NCI-H1930 (cell line): ENCODE measurements at regions not wholly inside any gene's neighbourhood (a gene's known extent, or its start where the extent isn't known, plus 50 kb on each side); places are given as distances from the start of the nearest gene placed in this dataset.
A peak's percentile ranks its signal among the peaks of the same experiment; 100 is the strongest.

ENCODE experiments used
- DNase-seq, 2 experiments: peaks; one replicate each; lab custom pipeline; 2025; lab: John Stamatoyannopoulos, UW

- DNase-seq, result no peak
Measured at GRCh38 chr17:72024457-72024856, 96.4 kb upstream of the SOX9 start.

GRCh38 chr17:72025113-72025512 lies 95.7 kb upstream of the SOX9 start:
- no peak for DNase-seq

DNA sequence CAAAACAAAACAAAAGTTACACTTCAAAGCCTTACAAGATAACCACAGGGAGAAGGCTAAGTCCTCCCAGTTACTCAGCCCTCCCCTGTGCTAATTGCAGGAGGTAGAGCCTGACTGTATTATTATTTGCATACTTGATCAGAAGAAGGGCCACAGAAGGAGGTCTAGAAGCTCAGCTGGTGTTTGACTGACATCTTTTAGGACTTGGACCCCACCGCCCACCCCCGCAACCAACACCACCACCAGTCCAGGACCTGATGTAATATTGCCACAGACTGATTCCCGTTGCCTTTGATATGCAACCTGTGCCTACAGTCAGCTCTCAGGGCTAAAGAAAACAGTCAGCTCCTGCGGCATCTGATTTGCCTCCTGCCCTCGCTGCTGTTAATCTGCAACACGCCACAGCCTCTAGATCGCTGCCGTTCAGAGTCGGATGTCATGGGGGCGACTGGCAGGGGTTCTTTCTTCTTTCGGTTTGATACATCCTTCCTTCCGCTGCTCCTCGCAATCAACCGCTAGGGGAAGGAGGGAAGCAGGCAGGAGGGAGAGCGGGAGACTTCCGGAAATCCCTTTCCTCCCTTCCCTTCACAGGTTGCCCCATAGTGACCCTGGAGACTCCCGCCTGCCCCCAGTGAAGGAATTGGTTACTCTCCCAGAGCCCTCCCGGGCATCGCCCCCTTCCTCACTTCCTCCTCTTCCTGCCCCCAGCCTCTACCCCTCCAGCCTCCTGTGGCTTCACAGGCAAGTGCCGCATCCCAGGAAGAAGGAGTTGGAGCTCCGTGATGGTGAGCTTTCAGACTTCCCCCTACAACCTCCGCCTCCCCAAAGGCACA lies 90.5 kb upstream of the SOX9 start:
- peak; percentile 42 to 65 for DNase-seq

DNA sequence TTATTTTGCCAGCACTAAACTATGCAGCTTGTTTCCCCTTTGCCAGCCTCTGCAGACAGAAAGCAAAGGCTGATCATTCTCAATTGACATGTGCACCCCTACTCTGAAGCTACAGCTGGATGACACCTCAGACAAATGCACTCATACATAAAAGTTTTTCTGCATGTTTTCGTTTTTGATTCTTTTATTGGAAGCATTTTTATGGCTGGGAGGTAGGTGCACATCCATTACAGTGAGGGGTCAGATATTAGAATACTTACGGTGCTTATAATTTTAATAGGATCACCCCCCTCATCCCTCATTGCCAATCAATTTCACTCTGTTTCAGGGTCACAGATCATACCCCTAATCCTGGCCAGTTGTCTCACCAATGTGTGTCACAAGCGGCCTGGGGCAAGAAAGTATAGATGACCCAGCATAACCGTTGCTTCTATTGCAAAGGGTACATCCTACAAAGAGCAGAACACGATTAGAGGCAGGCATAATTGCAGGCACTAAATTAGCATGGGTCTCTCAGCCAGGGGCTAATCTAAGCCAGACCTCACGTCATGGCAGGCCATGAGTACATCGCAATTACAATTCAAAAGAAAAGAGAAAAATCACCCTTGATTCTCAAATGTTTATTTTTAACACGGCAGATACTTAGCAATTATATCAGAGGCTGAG lies 89.5 kb upstream of the SOX9 start:
- DNase-seq, result no peak

GRCh38 chr17:72033334-72033733 lies 87.5 kb upstream of the SOX9 start:
- DNase-seq, result no peak

DNA sequence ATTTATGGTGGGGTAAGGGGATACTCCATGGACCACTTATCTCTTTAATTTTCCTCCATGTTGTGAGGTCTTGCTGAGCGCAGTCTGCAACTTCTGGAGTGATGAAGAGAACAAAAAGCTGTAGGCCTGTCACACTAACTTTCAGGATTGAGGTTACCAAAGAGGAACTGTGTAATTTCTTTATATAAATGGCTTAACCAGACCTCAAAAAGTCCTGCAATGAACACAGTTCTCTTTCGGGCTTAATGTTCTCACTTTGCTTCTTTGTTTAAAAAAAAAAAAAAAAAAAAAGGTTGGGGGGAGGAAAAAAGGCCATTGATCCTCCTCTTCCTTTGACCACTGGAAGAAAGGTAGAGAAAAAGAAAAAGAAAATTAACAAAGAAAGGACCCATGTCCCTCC lies 86.8 kb upstream of the SOX9 start:
- DNase-seq, result no peak

DNA sequence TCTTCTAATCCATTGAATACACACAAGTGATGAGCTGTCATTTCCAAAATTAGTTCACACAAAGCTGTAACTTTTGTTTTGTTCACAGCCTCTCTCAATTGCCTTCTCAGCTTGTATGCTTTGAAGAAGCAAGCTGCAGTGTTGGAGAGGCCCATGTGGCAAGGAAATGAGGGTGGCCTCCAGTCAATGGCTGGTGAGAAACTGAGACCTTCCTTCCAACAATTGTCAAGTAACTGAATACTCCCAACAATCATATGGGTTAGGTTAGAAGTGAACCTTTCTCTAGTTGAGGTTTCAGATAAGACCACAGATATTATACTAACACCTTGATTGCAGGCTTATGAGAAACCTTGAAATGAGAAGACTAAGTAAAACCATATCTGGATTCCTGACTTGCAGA lies 82.4 kb upstream of the SOX9 start:
- DNase-seq, result no peak

DNA sequence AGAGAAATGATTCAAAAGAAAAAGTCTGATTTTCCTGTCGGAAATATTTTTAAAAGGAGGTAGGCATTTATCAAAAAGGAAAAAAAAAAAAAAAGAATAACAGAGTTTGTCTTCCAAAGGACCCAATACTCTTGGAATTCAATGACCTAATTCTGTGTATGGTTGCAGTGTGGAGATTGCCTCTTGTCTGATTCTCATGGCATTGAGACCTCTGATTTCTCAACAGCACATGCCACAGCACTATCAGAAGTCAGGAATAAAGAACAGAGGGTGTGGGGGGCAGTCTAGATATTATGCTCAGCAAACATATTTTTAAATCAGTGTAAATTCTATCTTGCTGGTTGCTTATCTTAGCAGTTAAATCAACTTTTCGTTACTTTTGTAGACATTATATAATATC lies 81.3 kb upstream of the SOX9 start:
- no peak for DNase-seq

DNA sequence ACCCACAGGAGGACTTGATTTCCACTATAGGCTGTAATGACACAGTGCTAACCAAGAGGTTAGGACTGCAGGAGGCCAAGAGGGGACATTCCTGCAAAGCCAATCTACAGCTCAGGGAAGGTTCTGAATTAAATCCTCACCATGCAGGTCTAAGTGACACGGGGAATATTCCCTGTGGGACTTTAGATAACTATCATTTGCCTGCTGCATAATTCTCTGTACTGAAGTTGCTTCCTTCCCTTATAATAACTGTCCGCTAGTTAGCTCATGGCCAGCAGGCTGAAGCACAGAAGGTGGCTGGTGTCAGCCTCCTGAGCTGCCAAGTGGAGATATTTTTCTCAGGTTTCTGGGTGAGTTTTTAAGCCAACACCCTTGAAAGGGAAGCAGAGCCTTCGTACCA lies 74.6 kb upstream of the SOX9 start:
- DNase-seq, result no peak

GRCh38 chr17:72046643-72047612 lies 73.9 kb upstream of the SOX9 start:
- no peak for DNase-seq

- no peak for DNase-seq
Measured at GRCh38 chr17:72049914-72050313, 70.9 kb upstream of the SOX9 start.

DNA sequence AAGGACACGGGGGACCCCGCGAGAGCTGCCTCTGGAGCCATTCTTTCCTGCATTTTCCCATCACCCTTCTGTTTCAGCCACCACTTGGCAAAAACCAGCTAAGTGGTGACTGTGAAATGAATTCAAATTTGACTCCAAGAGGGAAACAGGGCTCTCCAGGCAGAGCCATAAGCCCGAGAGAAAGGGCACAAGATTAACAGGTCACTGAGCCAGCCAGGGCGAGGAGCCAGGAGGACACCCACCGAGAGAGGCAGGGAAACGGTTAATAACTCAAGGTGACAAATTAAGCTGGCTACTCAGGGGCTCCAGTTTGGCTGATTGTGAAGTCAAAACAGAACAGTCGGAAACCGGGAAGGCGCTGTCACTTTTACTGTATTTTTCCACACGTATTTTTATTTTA lies 67.8 kb upstream of the SOX9 start:
- DNase-seq, result no peak

- DNase-seq, result no peak
Measured at GRCh38 chr17:72053449-72053848, 67.4 kb upstream of the SOX9 start.

- no peak for DNase-seq
Measured at GRCh38 chr17:72056155-72056554, 64.7 kb upstream of the SOX9 start.

DNA sequence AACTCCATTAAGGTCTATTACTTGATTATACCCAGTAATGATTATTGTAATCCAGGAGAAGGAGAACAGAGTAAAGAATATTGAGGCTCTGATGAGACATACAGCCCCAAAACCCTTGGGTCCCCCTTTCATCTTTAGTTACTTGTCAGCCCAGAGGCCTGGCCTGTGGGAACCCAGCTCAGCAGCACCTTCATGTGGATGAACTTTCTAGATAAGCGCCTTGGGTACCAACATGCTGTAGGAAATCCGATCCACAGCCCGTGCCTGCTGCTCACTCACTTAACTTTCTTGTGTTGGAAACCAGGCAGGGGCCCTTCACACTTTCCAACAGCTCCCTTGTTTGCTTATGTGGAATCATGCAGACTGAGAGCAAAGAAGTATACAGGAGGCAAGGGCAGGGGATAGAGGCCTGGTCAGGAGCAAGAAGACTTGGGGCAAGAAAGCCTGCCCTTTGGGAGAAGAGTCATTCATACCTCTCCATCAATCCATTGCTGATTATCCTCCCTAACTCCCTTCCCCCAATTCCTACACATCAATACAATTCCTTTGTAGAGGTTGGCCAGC lies 64.0 kb upstream of the SOX9 start:
- no peak for DNase-seq

DNA sequence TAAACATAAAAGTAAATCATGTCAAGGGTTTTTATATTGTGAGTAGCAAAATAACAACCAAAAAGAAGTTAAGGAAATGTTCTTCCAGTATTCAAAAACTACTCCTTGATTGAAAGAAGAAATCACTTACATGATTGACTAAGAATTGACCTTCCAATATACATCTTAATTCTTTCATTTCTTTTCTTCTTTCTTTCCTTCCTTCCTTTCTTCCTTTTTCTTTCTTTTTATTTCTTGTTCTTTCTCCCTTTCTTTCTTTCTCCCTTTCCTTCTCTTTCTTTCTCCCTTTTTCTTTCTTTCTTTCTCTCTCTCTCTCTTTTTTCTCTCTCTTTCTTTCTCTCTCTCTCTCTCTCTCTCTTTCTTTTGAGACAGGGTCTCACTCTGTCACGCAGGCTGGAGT lies 60.7 kb upstream of the SOX9 start:
- no peak for DNase-seq

- no peak for DNase-seq
Measured at GRCh38 chr17:72063262-72063661, 57.6 kb upstream of the SOX9 start.

DNA sequence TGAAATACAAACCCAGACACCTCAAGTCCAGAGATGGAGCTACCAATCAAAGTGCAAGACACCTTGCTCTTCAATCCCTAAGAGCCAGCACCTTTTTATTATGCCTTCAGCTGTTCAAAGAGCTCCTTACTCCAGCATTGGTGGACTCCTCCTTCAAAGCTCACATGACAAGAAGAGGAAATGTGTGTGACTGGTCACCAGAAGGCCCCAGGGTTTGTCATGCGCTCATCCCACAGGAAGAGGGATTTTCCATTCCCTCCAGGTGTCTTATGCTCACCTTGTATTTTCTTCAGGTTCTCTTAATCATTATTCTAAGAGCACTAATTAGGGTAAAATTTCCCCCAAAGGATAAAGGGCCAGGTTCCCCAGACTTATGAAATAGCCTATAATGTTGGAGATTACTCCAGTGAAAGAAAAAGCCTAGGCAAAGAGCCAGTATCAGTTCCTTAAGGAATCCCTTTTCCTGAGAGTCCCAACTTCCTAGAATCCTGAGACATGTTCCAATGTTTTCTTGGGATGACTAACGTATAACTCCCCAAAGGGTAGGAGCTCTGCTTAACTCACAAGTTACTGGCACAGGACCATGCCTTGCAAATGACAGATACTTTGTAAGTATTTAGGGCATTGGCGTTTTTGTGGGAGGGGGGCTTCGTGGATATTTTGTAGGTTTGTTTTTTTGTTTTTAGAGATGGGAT lies 56.9 kb upstream of the SOX9 start:
- no peak for DNase-seq

DNA sequence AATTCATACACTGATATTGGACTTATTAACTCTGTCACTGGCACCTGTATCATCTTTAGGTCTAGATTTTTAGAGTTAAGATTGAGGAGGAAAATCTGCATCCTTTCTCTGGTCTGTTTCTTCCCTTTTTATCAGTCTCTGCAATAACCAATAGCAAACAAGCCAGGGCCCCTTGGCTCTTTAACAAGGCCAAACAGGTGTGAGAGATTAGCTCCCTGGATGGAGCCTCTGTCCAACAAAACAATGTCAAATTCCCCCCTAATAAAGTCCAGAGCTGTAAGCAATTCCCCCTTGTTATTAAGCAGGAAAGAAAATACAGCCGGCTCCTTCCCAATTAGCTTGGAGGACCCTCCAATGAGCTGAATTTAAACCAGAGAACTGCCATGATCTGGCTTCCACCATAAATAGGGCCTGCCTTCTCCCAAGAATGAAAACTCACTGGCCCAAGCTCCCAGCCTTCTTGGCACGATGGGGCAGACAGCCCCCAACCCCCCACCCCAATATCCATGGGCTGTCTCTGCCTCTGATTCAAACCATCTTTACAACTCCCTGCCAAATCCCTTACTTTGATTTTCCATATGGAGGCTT lies 56.1 kb upstream of the SOX9 start:
- DNase-seq, result no peak

GRCh38 chr17:72065556-72065955 lies 55.3 kb upstream of the SOX9 start:
- no peak for DNase-seq

DNA sequence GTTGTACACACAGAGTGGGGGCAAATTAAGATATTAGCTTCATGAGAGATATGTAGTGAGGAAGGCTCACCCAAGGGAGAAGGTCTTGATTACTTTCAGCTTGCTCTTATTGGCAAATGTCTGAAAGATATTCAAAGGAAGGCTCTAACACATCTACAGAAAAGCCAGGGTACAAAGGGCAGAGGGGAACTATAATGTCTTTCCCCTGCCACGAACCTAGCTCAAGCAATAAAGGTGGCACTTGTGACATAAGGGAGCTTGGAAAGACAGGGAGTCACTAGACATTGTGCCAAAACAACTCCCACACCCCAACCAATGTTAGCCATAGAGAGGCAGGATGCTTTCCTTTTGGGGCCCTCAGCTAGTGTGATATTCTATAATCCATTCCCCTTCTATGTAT lies 52.2 kb upstream of the SOX9 start:
- no peak for DNase-seq
